Activated T-cell treated with anti-CD3 and anti-CD28 coated beads for 4 hours (primary cell): ENCODE measurements at regions not wholly inside any gene's neighbourhood (a gene's known extent, or its start where the extent isn't known, plus 50 kb on each side); places are given as distances from the start of the nearest gene placed in this dataset.

Experiments
- DNase-seq: peaks from one replicate; pipeline ENCODE4 v3.0.0-alpha.2; 2020

- DNase-seq = no peak
These were observed 54.6 kb upstream of the EOLA2 start for GRCh38 chrX:149992918-149993317.

- DNase-seq = no peak
These were observed 55.7 kb upstream of the EOLA2 start for GRCh38 chrX:149993989-149994388.

GRCh38 chrX:149996515-149996914 is 58.2 kb upstream of the EOLA2 start:
- DNase-seq = no peak

DNA sequence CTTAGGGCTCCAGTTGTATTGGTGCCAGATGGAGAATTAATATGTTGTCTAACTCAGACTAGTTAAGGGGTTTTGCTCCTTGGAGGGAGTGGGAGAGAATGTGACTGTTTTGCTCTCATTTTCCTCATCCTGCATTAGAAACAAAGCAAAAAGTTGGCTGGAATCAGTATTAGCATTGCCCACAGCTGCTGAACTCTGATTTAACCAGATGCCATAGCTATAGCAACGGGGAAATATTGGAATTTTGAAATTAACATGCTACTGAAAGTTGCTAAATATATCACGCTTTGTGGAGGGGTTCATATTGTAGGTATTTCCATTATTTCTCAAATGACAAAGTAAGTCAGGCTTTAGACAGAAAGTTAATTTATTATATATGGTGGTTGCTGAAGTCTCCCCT is 66.7 kb upstream of the EOLA2 start:
- no peak for DNase-seq

DNA sequence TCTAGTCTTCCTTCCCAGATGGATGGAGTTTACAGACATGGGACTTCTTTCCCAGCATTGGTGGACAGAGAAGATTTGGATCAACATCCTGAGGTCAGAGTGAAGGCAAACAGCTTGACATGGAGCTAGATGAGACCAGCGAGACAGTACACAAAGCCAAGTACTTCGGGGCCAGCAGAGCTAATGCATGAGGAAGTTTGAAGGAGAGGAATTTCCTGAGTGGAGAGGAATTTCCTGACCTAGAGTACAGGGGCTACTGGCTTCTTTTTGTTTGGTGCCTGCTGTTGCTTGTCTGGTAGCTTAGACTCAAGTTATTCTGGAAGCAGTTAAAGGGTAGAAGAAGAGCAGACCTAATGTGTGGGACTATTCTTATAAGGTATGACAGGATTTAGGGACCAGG is 69.1 kb upstream of the EOLA2 start:
- no peak for DNase-seq

- no peak for DNase-seq
These were observed 74.5 kb upstream of the EOLA2 start for GRCh38 chrX:150012647-150013381.

DNA sequence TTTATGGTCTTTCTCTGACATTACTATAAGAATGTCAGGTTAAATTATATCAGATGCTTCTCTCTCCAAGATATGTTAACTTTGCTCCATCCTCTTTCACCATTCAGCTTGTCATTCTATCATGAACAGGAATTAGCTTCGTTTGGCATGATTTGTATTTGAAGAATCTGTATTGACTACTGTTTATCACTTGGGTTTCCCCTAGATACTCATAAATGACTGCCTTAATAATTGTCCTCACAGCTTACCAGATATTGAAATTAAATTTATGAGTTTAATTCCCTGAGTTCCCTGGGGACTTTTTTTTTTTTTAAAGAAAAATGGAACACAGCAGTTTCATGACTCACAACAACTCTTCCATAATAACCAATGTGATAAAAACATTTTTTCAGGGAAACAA is 76.2 kb upstream of the EOLA2 start:
- DNase-seq = no peak

DNA sequence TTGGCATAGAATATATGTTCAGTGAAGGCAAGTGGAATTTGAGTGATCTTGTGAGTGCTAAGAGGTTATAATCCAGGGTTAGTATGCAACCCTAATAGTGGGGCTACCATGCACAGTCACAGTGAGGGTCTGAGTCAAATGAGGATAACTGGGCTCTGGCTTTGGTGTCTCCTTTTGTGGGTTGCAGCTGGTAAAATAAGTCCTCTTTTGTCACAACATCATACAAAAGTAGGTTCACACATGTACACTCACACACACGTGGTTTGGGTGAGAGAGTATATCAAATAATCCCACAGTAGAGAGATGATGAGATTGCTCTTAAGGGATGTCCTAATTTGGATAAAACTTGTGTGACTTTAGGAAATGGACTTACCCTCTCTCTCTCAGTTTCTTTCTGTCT is 79.6 kb upstream of the EOLA2 start:
- DNase-seq = no peak

- DNase-seq = no peak
These were observed 80.7 kb upstream of the EOLA2 start for GRCh38 chrX:150018931-150019361.

DNA sequence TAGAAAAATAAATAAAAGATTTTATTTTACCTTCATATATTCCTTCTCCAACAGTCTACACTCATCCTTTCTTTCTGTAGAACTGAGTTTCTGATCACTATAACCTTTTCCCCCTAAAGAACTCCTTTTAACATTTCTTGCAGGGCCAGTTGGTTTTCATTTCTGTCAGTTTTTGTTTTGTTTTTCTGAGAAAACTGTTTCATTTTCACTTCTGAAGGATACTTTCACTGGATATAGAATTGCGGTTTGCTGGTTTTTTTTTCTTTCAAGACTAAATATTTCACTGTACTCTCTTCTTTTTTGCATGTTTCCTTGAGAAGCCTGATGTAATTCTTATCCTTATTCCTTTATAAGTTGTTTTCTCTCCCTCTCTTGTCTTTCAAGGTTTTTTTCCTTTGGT is 90.4 kb upstream of the EOLA2 start:
- no peak for DNase-seq

GRCh38 chrX:150032742-150033141 is 94.5 kb upstream of the EOLA2 start:
- DNase-seq = no peak

- no peak for DNase-seq
These were observed 96.5 kb upstream of the EOLA2 start for GRCh38 chrX:150034788-150035187.

DNA sequence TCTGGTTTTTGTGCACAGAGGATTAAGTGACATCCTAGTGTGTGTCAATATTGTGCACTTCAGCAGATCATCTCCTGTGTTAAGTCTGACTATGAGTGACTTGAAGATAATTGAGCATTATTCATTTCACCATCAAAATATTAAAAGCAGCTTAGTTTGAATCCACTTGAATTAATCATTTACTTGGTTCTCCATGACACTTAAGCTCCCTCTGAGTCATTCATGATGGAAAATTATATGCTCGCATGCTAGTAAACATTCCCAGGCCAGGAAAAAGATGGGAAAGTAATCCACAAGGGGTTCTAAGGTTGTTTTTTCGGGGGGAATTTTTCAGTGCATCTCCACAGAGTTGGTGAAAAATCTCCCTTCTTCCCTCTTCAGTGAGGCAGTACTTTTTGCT is 97.2 kb upstream of the EOLA2 start:
- no peak for DNase-seq

GRCh38 chrX:150036181-150036580 is 97.9 kb upstream of the EOLA2 start:
- no peak for DNase-seq

- no peak for DNase-seq
These were observed 98.3 kb upstream of the EOLA2 start for GRCh38 chrX:150036641-150037040.

GRCh38 chrX:150037041-150037440 is 98.8 kb upstream of the EOLA2 start:
- no peak for DNase-seq

- DNase-seq = no peak
These were observed 100.0 kb upstream of the EOLA2 start for GRCh38 chrX:150038315-150038714.

GRCh38 chrX:150038986-150039599 is 100.8 kb upstream of the EOLA2 start:
- DNase-seq = no peak

GRCh38 chrX:150041208-150041607 is 102.9 kb upstream of the EOLA2 start:
- no peak for DNase-seq

- no peak for DNase-seq
These were observed 106.3 kb upstream of the EOLA2 start for GRCh38 chrX:150044556-150044955.

DNA sequence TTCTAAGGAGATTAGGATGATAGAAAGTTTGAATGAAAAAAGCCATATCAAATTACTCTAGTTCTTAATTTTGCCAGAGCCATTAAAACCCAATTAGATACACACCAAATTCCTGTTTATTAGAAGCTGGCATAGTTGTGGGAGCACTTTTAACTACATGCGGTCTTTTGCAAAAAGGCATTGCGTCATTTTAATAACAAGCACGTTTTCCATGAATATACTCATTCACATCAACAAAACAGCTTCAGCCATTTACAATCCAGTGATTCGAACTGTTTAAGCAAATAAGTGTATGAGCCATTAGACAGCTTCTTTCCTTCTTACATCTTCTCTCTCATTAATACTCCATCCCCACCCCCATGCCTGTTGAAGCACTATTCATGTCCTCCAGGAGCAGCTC is 109.5 kb upstream of the EOLA2 start:
- no peak for DNase-seq

- no peak for DNase-seq
These were observed 111.4 kb upstream of the EOLA2 start for GRCh38 chrX:150049647-150050046.

DNA sequence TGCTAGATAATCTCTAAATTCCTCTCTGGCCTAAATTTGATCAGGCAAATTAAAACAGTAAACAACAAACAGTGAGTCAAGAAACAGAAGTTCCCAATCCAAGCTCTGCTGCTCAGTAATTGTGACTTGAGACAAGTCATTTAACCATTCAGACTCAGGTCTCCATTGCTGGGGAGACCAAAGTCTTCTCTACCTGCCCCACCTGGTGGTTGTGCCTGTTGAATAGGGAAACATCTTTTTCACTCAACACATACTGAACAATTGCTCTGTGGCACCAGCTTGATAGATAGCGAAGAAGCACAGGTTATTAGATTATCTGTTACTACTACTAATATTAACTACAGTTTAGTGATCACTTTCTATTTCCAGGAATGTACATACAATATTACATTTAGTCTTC is 112.1 kb upstream of the EOLA2 start:
- DNase-seq = no peak

DNA sequence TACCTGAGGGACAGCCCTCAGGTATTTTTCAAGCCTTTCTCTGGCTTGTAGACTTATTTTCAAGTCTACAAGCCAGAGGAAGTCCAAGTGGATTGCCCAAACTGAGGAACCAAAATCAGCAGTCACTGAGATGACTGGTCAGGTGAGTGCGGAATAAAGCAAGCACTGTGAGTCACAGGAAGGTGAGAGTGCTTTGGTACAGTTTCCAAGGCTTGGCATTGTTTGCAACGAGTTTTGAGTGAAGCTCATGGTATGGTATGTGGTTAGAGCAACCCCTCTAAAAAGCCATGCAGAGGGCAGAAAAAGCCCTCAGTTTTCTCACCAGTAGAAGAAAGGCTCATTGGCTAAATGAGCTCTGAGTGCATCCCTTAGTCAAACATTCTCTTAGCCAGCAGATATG is 112.8 kb upstream of the EOLA2 start:
- DNase-seq = no peak

GRCh38 chrX:150052226-150052625 is 113.9 kb upstream of the EOLA2 start:
- DNase-seq = no peak
